T-helper 2 cell treated with Interferon-gamma antibody and Interleukin-4, amounts not matched to agents 100 ng/mL and 5 ng/mL, for 36 hours (primary cell): ENCODE measurements at regions not wholly inside any gene's neighbourhood (a gene's known extent, or its start where the extent isn't known, plus 50 kb on each side); places are given as distances from the start of the nearest gene placed in this dataset.
"Not testable (repeated sequence)": the region's sequence is repeated elsewhere in the genome, so short reads cannot be mapped to it uniquely, and the experiment has no call there.

Source experiments
- intact Hi-C: fragments of 100-400 bp; cut with micrococcal nuclease; formaldehyde crosslinking; loops from one replicate; pipeline ENCODE4 v1.15.1; 2023

DNA sequence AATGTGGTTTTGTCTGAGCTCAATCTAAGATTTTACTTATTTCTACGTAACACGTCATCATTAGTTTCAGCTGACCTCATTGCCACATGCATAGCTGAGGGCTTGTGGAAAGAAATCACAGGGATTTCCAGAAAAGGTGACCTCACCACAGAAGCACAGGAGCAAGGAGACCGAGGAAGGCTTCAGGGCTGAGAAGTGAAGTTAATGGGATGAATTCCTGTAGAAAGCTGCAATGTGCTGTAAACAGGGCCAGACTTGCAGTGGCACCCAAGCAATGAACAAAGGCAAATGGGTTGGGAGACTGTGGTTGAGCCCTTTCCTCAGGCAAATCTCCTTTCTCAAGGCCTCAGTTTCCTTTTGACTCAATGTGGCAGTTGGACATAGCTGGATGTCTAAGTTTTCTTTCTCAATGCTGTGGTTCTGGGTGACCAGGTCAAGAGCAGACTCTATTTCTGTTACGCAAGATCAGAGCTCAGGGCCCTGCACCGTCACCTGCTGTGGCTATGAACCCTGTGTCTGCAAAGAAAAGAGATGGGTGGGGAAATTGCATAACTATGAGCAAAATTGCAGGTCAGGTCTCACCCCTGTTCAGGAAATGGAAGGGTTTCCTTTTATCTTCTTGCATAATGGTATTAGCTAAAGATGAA lies 252.2 kb upstream of the TBL1XR1 start:
- intact Hi-C loops, result no loop called here

DNA sequence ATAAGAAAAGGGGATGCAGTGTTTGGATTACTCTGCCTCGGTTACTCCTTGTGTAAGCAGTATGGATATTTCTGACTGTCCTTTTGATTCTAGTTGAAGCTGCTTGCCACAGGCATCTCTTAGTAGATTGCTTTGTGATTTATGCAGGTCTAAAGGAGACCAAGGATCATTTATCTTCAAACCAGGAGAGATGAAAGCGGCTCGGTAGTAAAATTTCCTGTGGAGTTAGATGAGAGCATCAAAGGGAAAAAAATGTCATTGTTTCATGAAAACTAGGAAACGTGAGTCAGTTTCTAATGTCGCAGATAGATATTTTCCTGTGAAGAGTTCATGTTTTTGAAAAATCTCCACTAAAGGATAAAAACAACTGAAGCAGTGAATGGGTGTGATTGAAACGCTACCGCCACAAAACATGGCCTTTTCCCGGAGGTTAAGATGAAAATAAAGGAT lies 254.0 kb upstream of the TBL1XR1 start:
- intact Hi-C loops, result no loop called here

DNA sequence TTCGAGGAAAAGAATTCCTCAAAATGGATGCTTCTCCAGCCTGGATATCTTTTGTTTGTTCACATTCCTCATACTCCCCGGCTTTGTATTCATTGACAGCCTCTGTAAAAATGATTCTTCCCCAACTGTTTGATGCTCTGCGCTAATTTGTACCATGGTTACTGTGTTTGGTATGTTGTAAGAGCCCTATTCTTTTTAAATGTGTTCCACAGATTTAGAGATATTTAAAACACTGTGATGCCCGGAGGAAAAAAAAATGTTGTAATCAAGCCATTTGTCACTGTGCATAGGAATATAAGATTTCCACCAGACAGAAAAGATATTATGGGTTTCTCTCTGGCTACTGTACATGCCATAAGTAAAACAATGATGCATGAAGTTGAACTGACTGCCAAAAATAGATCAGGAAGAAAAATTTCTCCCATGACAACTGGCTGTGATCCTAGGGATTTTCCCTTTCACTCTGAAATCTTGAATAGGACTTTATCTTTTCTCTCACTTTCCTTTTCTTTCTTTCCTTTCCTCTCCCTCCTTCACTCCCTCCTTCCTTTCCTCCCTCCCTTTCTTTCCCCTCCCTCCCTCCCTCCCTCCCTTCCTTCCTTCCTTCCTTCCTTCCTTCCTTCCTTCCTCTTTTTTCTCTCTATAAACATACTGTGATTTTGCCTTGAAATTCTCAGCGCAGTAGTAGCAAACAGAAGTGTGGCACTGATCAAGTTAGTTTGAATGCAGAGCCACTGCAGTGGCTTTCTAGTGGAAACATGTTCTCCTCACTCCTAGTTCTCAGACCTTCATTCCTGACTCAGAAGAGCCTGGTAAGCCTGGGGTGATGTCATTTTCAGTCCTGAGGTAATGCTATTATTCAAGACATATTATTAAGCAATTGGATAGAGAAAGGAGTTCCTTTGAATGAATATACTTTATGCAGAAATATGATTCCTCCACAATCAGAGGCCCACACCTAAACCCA lies 254.9 kb upstream of the TBL1XR1 start:
- intact Hi-C loops, result no loop called here

DNA sequence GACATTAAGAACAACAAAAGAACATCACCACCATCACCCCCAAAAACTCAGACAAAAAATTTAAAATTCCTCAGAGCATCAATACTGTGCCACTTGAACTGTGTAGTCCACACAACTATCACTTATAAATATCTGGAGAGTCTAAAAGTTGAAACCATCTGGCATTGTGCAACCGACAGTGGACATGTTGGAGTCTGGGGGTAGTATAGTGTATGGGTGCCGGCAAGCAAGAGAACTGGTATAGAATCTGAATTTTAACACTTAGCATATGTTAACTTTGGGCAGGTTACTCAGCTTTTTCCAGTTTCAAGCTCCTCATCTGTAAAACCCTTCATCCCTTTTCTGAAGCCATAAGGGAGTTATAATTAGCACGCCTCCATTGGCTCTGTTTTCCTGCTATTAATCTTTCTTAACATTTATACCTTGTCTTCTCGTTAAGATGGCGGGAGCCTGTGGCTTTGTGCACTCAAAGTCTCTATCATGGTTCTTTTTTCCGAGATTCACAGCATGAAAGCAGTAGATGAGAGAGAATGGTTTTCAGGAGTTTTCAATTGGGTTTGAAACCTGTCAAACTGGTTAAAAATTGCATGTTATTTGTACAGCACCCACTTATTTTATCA lies 255.7 kb upstream of the TBL1XR1 start:
- intact Hi-C loops, result no loop called here

DNA sequence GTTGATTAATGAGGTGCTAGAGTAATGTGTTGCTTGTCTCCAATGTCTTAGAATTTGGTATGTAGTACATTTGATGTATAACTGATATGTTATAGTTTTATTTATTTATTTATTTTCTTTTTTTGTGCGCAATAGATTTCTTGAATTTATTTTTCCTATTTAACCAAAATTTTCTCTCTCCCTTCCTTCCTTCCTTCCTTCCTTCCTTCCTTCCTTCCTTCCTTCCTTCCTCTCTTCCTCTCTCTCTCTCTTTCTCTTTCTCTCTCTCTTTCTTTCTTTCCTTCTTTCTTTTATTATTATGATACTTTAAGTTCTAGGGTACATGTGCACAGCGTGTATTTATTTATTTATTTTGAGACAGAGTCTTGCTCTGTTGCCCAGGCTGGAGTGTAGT lies 256.2 kb upstream of the TBL1XR1 start:
- intact Hi-C loops, result no loop called here

DNA sequence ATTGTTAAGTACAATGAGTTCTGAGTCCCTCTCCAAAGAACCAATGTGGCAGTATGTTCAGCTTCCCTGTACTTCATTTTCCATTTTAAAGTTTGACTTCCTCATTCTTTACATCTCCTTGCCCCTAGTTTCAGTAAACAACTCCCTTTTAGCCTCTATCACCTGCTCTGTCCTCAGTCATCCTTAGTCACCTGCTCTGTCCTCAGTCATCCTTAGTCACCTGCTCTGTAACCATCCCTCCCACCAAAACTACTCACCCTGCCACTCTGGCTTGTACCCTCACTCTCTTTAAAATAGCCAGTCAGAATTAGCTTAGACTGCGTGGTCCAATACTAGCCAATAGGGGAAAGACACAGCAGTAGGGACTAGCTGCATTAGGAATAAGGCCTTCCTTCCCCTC lies 259.9 kb upstream of the TBL1XR1 start:
- intact Hi-C loops, result not testable (repeated sequence)

DNA sequence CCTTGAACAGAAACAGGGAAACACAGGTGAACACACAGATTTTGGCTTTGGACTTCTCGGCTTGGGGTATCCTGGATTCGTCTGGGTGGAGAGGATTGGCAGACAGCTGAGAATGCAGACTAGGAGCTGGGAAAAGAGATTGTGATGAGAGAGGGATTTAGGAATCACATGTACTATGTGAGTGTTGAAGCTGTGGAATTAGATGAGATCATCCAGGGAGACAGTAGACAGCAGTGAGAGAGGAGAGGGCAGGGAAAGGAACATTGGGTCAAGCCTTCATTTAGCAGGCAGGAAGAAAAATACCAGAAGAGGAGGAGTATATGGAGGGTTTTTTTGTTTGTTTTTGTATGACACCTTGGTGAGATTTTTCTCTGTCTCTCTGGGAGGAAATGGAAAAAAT lies 262.1 kb upstream of the TBL1XR1 start:
- intact Hi-C loops, result no loop called here

DNA sequence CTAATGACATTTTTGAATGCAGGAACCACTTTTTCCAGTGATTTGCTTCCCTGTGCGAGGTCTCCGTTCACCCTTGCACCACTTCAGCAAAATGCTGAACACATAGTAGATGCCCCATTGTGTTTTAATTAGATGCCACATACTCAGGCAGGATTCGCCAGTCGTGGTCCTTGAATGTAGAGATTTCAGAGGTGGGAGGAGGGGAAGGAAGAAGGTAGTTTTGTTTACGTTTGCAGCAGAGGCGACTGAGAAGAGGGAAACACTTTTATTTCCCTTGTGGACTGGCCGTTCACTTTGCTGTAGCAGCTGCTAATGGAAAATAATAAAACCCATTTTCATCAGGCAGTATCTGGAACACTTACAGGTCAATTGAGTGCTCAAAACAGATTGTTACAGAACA lies 262.8 kb upstream of the TBL1XR1 start:
- intact Hi-C loops, result no loop called here

DNA sequence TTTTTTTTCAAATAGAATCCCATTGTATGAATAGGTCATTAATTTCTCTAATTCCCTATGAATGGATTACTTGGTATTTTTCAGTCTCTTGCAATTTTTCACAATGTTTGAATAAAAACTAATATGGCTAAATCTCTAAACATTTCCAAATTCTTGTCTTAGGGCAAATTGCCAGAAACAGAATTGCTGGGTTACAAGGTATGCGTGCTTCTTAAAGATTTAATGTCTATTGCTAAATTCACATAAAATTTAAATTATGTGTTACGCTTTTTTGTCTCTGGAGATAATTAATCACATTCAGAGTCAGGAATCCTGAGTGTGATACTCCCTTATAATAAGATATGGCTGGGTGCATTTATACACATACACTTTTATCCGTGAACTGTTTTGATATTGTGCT lies 264.5 kb upstream of the TBL1XR1 start:
- intact Hi-C loops, result no loop called here

DNA sequence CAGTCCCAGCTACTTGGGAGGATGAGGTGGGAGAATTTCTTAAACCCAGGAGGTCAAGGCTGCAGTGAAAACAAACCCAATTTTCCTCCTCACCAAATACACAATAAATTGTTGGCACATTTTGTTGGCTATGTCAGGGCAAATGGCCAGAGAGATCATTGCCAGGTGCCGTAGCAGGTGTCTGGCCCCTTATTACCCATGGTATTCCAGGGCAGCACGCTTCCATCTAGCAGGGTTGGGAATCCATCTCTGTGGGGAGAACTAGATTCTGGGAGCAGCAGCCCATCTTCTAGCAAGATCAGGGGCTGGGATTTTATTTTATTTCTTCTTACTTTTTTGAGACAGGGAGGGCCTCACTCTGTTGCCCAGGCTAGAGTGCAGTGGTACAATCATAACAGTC lies 266.1 kb upstream of the TBL1XR1 start:
- intact Hi-C loops, result not testable (repeated sequence)

DNA sequence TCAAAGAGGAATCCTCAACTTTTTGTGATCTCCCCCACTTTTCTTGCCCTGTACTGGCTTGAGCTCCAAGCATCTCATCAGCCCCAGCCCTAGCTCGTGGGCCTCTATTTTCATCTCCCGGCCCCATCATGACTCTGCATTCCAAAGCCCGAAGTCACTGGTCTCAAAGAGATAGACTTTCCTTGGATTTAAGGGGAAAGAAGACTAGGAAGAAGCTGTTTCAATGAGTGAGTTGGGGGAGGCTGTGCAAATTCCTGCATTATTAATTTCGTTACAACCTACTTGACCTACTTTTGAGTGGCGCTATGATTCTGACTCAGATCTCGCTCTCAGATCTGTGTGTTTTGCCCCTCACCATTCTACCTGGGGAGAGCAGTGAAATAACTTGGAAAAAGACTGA lies 266.6 kb upstream of the TBL1XR1 start:
- intact Hi-C loops, result no loop called here

DNA sequence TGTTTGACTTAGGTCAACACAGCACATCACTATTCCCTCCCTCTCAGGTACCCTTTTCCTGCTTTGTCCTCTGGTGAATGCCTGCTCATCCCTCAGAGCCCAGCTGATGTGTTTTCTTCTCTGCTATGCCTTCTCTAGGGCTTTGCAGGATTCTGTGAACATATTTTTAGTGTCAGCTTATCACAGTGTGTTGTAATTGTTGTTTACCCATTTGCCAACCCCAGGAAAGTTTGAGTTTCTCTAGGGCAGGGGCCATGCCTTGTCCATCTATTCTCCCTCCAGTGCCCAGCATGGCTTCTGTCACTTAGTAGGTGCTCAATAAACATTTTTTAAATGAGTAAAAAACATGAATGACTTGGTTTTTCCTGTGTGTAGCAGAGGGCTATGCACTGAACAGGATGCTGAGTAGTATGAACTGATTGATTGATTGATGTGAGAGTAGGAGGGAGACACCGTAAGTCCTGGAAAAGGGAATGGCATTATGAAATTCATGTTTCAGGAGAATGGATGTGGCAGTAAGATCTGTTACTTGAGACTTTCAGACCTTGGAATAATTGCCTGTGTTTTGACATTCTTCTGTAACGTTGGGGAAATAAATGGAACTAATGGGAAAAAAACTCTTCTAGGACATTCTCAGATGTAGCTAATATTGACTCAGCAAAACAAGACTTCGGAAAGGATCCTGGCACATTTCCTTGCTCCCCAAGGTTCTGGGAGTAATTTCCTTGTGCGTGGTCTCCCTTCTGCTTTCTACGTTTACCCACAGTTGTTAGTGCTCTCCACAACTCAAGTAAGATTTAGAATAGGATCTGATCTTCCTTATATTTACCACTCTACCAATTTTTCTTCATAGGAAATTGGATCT lies 267.3 kb upstream of the TBL1XR1 start:
- intact Hi-C loops, result no loop called here

DNA sequence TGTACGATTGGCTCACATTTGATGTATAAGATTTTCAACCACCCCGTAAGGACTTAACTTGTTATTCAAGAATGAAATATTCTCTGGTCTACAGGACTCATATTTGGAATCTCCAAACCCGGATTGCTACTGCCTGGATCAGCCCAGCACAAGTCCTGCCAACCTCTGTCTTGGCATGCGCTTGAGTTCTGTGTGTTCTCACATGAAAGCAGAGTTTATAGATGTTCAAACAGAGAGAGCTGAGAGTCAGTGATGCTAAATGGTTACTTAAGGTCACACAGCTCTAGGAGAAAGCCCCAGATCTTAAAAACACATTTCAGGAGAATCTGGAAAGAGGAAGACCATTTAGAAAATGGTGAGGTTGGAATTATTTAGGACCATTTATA lies 268.0 kb upstream of the TBL1XR1 start:
- intact Hi-C loops, result no loop called here

DNA sequence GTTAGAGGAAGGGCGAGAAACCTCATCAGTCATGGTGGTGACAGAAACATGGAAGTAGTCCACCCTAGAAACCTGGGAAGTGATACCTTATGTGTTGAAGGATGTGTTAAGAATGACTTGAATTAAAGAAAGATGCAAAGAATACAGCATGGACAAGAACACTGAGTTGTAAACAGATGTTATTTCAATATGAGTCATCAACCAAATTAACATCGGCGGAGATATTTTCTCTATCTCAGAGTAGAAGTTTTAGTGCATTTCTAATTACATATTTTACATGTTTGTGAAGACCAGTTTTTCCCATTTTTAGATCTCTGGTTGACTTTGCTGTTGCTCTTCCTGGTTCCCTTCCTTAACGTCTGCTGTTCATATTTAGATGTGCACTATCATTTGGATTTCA lies 268.8 kb upstream of the TBL1XR1 start:
- intact Hi-C loops, result no loop called here

DNA sequence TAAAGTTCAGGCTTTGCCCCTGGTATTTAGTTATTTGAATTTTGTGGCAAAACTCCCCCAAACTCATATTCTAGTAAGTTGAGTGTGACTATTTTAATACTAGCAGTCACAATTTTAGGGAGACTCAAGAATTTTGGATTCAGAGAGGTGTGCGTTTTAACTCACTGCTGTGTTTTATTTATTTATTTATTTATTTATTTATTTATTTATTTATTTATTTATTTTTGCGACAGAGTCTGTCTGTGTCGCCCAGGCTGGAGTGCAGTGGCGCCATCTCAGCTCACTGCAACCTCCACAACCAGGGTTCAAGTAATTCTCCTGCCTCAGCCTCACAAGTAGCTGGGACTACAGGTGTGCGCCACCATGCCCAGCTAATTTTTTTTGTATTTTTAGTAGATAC lies 269.3 kb upstream of the TBL1XR1 start:
- intact Hi-C loops, result not testable (repeated sequence)

DNA sequence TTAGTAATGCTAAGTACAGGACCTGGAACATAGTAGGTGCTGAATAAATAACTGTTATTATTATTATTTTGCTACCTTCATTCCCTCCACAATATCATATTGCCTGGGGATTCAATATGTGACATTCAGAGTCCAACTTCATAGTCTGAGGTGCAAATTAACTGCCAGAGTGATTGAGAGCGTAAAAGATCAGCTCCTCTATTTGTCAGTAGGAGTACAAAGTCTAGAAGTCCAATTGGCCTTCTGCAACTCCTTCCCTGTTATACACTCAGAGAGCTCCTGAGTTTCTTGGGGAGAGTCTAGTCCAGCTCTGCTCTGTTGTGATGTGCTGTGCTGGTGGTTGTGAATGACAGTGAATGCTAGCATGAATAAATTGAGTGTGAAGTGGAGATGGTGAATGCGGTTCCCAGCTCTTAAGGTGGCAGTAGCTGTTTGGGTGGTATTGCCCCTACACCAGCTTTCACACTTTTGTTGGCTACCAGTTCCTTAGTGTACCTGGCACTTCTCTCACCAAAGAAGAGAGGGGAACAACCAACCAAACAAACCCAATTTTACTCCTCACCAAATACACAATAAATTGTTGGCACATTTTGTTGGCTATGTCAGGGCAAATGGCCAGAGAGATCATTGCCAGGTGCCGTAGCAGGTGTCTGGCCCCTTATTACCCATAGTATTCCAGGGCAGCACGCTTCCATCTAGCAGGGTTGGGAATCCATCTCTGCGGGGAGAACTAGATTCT lies 270.1 kb upstream of the TBL1XR1 start:
- intact Hi-C loops, result no loop called here

DNA sequence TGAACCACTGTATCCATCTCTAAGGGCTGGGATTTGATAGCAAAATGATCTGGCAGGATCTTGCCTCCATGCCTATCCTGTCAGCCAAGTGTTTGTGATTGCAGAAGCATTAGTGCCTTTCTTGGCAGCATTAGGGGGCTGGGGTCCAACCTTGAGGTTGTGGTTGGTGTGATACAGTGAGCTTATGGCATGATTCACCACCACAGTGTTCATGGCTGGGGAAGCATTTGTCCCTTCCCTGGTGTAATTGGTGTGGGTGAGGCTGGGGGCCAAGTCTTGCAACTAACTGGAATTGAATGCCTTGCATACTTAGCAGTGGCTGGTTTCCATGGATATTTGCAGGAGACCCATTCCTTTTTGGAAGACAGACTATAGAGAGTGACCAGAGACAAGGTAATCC lies 271.0 kb upstream of the TBL1XR1 start:
- intact Hi-C loops, result no loop called here

DNA sequence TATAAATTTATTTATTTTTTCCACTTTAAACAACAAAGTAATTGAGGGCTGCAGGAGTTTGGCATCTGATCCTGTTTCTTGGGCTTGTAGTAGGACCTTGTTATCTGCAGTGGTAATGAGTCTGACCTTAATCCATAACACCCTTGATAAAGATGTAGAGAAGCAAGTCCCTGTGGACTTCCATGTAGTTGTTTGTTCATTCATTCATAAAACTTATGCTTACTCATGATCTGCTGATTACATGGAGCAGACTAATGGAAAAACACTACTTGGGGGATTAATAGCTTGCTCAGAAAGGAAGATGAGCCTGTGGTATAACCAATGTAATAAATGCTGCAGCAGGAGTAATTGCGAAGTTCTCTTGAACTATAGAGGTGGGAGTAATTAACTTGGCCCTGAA lies 271.5 kb upstream of the TBL1XR1 start:
- intact Hi-C loops, result no loop called here

DNA sequence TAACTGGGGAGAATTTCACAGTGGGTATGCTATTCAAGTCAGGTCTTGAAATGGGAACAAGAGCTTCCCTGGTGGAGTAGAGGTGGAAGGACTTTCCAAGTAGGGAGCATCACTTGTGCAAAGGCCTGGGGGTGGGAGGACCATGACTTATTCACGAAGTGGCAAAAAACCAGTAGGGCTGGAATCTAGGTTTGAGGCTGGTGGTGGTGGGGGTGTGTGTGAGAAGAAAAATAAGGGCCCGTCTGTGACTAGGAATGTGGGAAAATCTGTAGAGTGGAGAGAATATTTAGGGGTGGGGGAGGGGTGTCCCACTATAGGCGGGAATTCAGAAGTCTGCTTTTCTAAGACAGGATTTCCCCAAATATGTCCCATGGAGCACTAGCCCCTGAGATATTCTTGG lies 271.9 kb upstream of the TBL1XR1 start:
- intact Hi-C loops, result no loop called here

DNA sequence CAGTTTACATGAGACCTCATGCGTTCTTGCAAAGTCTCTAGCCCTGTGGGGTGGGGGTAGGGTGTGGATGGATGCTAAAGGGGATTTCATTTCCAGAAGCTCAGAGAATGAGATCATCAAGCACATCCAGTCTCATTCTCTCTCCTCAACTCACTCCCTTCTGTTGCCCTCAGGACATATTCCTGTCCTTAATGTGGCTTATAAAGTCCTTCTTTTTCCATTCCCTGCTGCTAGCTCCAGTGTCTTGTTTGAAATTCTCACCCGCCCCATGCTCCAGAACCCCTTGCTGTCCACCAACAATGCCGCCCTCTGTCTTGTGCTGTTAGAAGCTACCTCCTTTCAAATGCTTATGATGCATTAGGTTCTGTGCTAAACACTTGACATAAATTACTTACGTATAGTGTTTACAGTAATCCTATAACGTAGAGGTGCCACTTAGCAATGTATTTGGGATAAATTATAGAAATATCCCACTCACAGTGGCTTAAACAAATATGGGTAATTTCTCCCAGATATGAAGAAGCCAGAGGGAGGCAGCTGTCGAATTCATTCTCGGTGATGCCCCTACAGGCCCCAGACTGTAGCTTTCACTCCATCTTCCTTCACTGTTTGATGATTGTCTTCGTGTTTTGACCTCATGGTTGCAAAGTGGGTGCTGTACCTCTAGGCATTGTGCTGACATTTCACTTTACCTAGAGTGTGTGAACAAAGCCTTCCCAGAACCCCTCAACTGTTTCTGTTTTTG lies 273.1 kb upstream of the TBL1XR1 start:
- intact Hi-C loops, result no loop called here
